ENCODE measurements at regions not wholly inside any gene's neighbourhood (a gene's known extent, or its start where the extent isn't known, plus 50 kb on each side); places are given as distances from the start of the nearest gene placed in this dataset.
"Not testable (repeated sequence)": the region's sequence is repeated elsewhere in the genome, so short reads cannot be mapped to it uniquely, and the experiment has no call there.

DNA sequence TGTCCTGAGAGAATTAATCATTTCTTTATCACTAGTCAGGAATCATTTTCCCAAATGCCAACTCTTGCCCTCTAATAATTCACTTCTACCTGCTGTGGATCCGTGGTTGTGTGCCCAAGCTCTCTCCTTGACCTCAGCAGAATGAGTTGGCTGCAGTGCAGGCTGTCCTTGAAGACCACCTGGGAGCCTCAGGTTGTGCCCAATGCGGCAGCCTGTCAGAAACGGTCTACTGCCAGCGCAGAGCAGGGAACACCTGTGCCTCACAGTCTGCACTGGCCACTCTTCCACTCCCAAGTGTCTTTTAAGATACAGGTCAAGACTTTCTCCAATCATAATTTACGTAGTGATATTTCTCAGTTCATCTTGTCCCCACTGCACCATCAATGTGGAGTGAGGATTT is 246.0 kb upstream of the PHF14 start:
- DNase-seq = no peak

GRCh38 chr7:10731253-10731773 is 242.4 kb upstream of the PHF14 start:
- no peak for DNase-seq

DNA sequence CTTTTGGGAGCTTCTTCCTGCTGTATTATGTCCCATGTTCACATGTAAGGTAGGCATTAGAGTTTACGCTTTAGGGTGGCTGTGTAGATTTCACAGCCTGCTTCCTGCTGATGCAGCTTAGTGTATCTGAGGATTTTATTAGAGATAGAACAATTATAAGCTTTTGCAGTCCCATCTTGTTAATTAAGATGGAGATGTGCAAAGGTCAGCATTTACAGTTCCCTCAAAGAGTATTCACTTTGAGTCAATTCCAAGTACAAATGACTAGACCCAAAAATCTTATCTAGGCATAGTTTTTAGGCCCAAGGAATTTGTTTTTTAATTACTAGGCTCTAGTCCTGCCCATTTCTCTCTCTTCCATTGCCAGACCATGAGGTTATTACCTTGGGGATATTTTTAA is 239.9 kb upstream of the PHF14 start:
- DNase-seq = no peak

DNA sequence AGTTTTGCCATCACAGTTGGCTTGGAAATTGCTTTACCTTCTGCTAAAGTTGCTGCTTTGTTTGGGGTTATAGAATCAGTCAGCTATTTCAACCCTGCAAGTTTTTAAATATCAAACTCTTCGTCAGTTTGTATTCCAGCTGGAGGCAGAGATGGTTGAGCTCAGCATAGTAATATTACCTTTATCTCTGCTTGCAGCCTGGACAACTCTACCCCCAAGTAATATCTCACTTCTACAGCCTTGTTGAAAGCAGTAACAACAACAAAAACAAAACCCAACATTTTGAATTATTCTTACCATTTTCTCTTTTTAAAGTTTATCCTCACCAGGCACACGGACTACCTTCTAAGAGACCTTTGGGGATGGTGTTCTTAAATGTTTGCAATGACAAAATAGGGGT is 239.1 kb upstream of the PHF14 start:
- no peak for DNase-seq

- DNase-seq = no peak
These were observed 234.3 kb upstream of the PHF14 start for GRCh38 chr7:10739401-10739800.

- DNase-seq = no peak
These were observed 232.9 kb upstream of the PHF14 start for GRCh38 chr7:10740805-10741204.

DNA sequence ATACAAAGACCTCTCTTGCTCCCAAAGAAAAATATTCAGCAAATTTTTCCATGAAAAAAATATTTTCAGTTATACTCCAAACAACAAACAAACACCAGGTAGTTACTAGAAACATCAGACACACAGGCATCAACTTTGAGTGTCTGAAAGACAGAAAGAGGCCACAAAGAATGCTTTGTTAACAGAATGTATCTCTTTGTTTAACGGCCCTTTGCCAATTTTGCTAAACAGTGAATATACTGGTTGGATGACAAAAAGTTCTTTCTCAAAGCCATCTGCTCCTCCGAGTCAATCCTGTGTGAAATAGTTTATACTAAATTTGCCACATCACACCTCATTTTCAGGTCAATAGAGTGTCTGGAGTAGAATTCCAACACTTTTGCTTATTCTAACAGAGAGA is 216.7 kb upstream of the PHF14 start:
- DNase-seq = no peak

DNA sequence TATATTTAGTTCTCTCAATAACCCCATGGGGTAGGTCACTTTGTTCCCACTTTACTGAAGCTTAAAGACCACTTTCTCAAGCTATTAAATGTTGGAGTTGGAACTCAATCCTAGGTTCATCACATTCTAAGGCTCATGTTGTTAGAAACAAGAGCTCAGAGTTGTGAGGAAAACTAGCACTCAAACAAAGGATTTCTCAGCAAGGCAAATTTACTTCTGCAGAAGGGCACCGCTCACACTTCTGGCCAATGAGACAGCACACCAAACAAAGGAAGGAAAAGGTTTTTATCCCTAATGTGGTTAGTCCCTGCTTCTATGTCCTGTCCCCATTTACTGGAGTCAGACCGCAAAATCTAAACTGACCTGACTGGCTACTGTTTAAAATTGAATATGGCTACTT is 214.6 kb upstream of the PHF14 start:
- DNase-seq = no peak

- DNase-seq = no peak
These were observed 205.9 kb upstream of the PHF14 start for GRCh38 chr7:10767771-10768170.

GRCh38 chr7:10770176-10770575 is 203.5 kb upstream of the PHF14 start:
- no peak for DNase-seq

DNA sequence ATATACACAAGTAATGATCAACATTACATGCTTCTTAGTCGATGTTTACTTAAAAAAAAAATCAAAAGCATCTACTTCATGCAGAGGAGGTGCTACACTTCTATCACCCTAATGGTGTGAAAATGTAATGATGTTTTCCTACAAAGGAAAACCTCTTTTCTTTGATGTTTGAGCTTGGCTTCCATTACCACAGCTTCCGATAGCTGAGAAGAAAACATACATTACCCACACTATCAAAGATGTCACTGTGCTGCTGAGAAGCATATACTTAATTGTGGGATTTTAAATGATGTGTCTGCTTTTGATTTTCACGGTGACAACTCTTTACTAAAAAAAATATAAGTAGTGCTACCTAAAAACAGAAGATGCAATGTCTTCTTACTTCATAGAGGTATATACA is 200.2 kb upstream of the PHF14 start:
- DNase-seq = no peak

- DNase-seq = no peak
These were observed 193.9 kb upstream of the PHF14 start for GRCh38 chr7:10779465-10780399.

DNA sequence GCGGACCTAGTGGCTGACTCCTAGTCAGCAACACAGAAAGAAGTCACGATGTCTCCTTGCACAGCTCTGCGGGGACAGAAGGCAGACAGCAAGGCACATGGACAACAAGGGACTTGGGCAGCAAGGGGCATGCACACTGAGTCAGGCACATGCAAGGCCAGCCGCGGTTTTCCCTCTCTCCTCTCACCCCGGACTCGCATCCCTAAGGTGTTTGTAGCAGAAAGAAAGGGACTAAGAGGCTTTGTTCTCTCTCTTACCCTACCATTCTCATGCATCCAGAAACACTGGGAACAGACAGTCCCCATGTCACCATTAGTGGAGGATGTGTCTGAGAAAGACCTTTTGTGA is 193.3 kb upstream of the PHF14 start:
- DNase-seq = no peak

DNA sequence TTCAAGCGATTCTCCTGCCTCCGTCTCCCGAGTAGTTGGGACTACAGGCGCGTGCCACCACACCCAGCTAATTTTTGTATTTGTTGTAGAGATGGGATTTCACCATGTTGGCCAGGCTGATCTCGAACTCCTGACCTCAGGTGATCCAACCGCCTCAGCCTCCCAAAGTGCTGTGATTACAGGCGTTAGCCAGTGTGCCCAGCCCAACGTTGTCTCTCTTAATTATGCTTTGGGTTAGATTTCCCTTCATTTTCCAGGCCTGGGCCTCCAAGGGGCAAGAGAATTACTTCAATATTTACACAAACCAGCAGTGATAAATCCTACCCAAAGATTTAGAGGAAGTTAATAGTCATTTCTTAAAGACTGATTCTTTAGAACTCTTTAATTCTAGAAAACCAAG is 186.7 kb upstream of the PHF14 start:
- DNase-seq = not testable (repeated sequence)

- no peak for DNase-seq
These were observed 184.5 kb upstream of the PHF14 start for GRCh38 chr7:10789170-10789569.

- no peak for DNase-seq
These were observed 182.8 kb upstream of the PHF14 start for GRCh38 chr7:10790910-10791309.

- DNase-seq = no peak
These were observed 179.5 kb upstream of the PHF14 start for GRCh38 chr7:10793995-10794775.

- no peak for DNase-seq
These were observed 176.5 kb upstream of the PHF14 start for GRCh38 chr7:10797157-10797556.

- no peak for DNase-seq
These were observed 175.6 kb upstream of the PHF14 start for GRCh38 chr7:10798044-10798443.

DNA sequence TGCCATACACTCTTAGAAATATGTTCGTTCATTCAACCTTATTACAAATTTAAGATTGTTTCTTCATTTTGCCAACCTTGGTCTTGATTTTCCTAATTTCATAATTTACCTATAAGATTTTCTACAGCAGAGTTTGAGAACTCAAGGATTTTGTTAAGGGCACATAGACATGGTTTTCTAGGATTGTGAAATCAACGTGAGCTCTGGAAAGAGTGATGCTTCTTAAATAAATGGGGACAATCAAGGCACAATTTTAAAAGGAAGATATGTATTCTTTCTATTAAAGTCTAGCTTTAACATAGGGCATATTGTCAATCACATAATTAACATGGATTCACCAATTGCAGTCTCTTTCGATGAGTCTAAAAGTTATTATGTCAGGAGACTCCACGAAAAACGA is 174.2 kb upstream of the PHF14 start:
- DNase-seq = no peak

- DNase-seq = no peak
These were observed 171.7 kb upstream of the PHF14 start for GRCh38 chr7:10802011-10802410.

DNA sequence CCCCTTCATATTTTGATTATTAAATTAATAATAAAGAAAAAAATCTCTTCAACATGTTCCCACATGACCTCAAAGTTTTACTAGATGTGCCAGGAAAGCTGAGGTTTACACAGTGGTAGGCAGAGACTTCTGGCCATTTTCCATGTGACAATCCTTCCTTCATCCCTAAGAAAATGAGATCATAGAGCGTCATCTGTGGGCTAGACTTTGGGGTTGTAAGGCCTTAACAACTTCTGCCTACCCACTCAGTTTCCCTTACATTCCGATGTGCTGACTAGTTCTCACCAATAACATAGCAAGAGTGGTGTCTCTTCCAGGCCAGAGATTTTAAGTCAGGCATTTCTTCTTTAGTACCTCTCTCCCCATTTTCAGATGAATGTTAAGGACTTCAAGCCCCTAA is 171.1 kb upstream of the PHF14 start:
- no peak for DNase-seq

DNA sequence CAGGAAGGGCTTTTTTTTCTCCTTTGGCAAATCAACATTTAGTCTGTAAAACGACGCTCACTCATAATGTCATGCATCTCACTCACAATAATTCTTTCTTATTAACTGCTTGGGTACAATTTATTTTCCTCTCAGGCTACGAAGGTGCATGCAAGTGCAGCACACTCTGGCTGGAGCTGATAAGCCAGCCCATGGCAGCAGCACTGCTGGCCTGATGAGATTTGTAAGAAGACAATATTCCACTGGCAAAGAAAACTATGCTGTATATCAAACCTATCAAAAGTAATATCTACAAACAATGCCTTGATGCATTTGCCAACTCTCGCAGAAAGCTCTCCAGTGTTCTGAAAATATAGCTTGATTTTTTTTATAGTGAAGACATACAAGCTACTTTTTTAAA is 170.0 kb upstream of the PHF14 start:
- DNase-seq = no peak

GRCh38 chr7:10804770-10805169 is 168.9 kb upstream of the PHF14 start:
- no peak for DNase-seq

All from CD4-positive, alpha-beta T cell treated with Interleukin-15 for 1 hour (primary cell).